ENCODE measurements at regions not wholly inside any gene's neighbourhood (a gene's known extent, or its start where the extent isn't known, plus 50 kb on each side); places are given as distances from the start of the nearest gene placed in this dataset.

DNA sequence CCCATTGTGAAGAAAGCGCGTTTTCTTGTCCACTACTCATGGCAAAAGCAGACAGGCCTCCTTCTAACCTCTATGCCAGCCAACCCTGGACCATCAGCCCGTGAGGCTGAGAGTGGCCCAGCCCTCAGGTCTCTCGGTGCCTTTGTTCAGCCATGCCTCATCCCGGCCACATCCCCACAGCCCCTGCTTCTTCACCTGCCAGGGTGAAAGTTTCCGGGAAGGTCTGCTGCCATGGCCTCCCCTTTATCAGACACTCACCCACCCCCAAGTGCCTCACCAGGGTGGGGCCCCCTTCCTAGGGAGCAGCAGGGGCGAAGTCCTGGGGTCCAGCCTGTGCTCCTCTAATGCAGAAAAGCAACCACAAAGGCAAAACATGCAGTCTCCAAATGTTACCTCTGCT, 478.4 kb upstream of the SALL3 start:
- TF ChIP-seq POLR2AphosphoS5 (IDR thresholded peaks at IDR 0.05) (no peak), EP300 (IDR thresholded peaks at IDR 0.05) (no peak), POLR2A (IDR thresholded peaks at IDR 0.05) (no peak)
- TF ChIP-seq, protein P1, sequence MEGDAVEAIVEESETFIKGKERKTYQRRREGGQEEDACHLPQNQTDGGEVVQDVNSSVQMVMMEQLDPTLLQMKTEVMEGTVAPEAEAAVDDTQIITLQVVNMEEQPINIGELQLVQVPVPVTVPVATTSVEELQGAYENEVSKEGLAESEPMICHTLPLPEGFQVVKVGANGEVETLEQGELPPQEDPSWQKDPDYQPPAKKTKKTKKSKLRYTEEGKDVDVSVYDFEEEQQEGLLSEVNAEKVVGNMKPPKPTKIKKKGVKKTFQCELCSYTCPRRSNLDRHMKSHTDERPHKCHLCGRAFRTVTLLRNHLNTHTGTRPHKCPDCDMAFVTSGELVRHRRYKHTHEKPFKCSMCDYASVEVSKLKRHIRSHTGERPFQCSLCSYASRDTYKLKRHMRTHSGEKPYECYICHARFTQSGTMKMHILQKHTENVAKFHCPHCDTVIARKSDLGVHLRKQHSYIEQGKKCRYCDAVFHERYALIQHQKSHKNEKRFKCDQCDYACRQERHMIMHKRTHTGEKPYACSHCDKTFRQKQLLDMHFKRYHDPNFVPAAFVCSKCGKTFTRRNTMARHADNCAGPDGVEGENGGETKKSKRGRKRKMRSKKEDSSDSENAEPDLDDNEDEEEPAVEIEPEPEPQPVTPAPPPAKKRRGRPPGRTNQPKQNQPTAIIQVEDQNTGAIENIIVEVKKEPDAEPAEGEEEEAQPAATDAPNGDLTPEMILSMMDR (IDR thresholded peaks at IDR 0.05) = no peak

Measured in sigmoid colon (tissue), 4 donors.